GM12872 (cell line): ENCODE measurements at regions not wholly inside any gene's neighbourhood (a gene's known extent, or its start where the extent isn't known, plus 50 kb on each side); places are given as distances from the start of the nearest gene placed in this dataset.

Experiments used
- TF ChIP-seq, protein P1 (sequence below): IDR thresholded peaks from 3 replicates; pipeline ENCODE4 v1.5.1; 2011; ENCODE audit warnings: low read depth, mild to moderate bottlenecking, low read length, moderate library complexity; ENCODE audit not compliant: insufficient read depth

DNA sequence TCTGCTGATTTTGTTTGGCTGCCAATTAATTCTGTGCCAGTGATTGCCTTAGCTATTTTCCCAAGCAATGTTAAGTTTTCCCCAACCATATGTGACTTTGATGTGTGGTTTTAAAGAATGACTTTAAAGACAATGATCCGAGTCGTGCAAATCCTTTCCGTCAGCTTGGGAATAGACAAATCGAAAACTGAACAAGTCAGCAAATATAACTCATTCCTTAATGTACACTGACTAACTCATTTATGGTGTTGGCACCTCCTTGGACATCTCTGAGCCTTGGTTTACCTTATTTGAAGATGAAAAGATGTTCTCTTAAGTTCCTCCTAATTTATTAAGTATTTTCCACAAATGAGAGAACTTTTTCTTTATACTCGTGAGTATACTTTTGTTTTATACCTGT, 249.4 kb upstream of the SLCO3A1 start:
- TF ChIP-seq, protein P1, sequence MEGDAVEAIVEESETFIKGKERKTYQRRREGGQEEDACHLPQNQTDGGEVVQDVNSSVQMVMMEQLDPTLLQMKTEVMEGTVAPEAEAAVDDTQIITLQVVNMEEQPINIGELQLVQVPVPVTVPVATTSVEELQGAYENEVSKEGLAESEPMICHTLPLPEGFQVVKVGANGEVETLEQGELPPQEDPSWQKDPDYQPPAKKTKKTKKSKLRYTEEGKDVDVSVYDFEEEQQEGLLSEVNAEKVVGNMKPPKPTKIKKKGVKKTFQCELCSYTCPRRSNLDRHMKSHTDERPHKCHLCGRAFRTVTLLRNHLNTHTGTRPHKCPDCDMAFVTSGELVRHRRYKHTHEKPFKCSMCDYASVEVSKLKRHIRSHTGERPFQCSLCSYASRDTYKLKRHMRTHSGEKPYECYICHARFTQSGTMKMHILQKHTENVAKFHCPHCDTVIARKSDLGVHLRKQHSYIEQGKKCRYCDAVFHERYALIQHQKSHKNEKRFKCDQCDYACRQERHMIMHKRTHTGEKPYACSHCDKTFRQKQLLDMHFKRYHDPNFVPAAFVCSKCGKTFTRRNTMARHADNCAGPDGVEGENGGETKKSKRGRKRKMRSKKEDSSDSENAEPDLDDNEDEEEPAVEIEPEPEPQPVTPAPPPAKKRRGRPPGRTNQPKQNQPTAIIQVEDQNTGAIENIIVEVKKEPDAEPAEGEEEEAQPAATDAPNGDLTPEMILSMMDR = no peak

DNA sequence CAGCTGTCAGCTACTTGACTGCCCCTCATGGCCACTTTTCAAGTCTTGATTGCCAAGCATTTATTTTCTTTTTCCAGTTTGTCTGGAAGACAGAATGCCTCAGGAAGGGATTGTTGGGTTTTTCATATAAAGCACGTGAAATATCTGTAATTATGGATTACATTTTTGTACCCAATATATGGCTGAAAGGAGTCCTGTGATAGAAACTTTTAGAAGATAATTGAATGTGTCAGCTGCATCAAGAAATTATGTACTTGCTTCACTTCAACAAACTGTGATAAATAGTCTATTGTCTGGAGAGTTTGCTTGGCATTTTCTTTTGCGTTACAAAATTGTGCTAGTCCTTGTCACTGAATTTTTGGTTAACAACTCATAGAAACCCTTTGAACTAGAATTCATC, 247.9 kb upstream of the SLCO3A1 start:
- TF ChIP-seq, protein P1 = no peak

DNA sequence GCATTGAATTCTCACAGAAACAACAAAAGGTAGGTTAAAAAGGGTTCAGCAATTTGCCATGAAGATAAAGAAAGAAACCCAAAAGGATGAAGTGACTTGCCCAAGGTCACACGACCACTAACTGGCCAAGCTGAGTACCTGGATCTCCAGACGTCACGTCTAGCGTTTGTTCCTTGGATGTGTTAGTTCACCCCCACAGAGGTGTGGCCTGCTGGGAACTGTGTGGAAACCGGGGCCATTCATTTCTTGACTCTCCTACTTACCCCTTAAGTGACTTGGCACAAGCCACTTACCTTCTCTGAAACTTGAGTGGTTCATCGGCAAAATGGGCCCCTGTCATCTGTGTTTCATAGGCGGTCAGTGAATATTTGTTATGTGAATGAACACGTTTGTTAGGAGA, 244.3 kb upstream of the SLCO3A1 start:
- TF ChIP-seq, protein P1 = no peak

DNA sequence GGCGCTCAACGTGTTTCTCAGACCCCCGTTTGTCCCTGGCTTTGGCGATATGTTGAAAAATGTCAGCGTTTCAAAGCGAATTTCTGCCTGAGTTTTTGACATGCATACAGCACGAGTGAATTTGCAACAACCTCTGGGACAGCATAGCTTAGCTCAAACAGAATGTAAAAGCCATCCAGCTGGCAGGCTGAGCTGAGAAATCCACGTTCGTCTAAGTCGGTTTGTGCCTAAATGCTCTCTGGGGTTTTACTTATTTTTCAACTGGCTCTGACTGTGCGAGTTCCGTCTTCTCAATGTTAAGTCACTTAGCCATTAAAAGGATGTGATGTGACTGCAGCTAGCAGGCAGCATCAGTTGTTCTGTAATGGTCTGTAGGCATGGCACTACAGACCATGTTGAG, 243.5 kb upstream of the SLCO3A1 start:
- TF ChIP-seq, protein P1 = no peak

DNA sequence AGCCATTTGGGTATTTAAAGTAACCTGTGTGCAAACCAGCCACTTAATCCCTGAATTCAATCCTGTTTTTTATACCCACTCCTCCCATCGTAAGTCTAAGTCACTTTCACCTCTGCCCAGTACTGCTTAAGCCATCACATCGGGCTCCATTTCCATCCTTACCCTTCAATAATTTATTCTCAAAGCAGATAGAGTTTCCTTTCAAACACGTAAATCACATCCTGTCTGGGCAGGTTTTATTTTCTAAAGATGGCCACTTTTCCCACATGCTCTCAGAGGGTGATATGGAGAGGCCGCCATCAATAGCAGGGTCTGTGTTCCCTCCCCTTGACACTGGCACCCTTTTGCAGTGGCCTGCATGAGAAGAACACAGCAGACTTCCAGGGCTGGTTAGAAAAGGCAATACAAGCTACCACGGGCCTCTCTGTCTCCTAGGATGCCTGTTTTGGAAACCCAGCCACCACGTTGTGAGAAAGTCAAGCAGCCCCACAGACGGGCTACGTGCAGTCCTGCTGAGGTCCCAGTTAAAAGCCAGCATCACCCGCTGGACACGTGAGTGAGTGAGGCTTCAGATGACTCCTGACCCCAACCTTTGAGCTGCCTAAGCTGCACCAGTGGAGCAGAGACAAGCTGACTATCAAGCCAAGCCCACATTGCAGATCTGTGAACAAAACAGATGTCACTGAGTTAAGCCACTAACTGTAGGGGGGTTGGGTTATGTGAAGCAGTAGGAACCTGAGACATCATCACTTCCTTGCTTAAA, 241.8 kb upstream of the SLCO3A1 start:
- TF ChIP-seq, protein P1 = no peak

DNA sequence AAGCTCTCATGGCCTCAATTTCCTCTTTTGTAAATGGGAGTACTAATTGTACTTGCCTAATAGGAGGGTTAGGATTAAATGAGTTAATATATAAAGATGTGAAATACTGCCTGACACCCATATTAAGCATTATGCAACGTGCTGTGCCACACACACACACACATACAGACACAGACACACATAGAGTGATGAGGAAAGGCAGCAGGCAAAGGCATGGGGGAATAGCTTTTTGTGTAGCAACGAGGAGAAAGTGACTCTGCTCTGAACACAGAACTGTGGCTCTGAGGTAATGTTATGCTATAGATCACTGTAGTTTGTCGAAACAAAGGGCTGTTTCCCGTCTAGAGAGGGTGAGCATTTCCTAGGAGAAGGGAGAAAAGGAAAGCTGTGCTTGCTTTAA, 233.3 kb upstream of the SLCO3A1 start:
- TF ChIP-seq, protein P1 = no peak

DNA sequence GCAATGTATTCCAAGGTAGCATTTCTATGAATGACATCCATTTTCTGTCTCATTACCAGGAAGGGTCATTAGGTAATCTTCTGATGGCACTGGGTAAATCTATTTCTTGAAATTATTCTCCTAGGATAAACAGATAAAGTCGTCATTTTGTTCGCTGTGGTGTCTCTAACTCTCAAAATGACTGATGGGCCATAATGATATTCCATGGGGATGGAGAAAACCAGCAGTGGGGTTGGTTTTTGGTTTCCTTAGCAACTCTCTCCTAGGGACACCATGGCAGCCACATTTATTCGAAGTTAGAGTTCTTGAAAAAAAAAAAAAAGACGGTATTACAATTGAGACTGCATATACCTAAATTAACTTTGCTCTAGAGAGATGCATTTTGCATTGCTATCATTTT, 231.3 kb upstream of the SLCO3A1 start:
- TF ChIP-seq, protein P1 = no peak
